G401 (cell line): ENCODE measurements at regions not wholly inside any gene's neighbourhood (a gene's known extent, or its start where the extent isn't known, plus 50 kb on each side); places are given as distances from the start of the nearest gene placed in this dataset.

ENCODE experiments used
- DNase-seq: peaks from one replicate; pipeline ENCODE4 v3.0.0-alpha.2; 2015; ENCODE audit warnings: low spot score
- in situ Hi-C: cut with HindIII; loops from 2 replicates; pipeline ENCODE4 v1.10.0; 2016; ENCODE audit warnings: low sequenced_read_pairs, mixed read lengths

GRCh38 chr11:104404231-104405175 is 240.6 kb upstream of the PDGFD start:
- DNase-seq = no peak
- in situ Hi-C loops = no loop called here

GRCh38 chr11:104402812-104403521 is 239.0 kb upstream of the PDGFD start:
- in situ Hi-C loops = no loop called here
- DNase-seq = no peak

- DNase-seq = no peak
Observed at GRCh38 chr11:104394508-104394907, 230.6 kb upstream of the PDGFD start.

GRCh38 chr11:104390651-104391050 is 226.7 kb upstream of the PDGFD start:
- in situ Hi-C loops = no loop called here
- no peak for DNase-seq

More at GRCh38 chr11:104394508-104394907, 230.6 kb upstream of the PDGFD start:
- in situ Hi-C loops = no loop called here

GRCh38 chr11:104385884-104386283 is 221.9 kb upstream of the PDGFD start:
- DNase-seq = no peak
- in situ Hi-C loops = no loop called here

- no peak for DNase-seq
- in situ Hi-C loops = no loop called here
Observed at GRCh38 chr11:104380358-104380757, 216.4 kb upstream of the PDGFD start.

GRCh38 chr11:104372111-104372510 is 208.2 kb upstream of the PDGFD start:
- in situ Hi-C loops = no loop called here
- peak; percentile 5 for DNase-seq

- no peak for DNase-seq
- in situ Hi-C loops = no loop called here
Observed at GRCh38 chr11:104370478-104370877, 206.5 kb upstream of the PDGFD start.

GRCh38 chr11:104369761-104370160 is 205.8 kb upstream of the PDGFD start:
- DNase-seq = no peak
- in situ Hi-C loops = no loop called here

- in situ Hi-C loops = no loop called here
- no peak for DNase-seq
Observed at GRCh38 chr11:104366321-104366734, 202.4 kb upstream of the PDGFD start.

GRCh38 chr11:104365676-104366075 is 201.7 kb upstream of the PDGFD start:
- no peak for DNase-seq
- in situ Hi-C loops = no loop called here

- in situ Hi-C loops = no loop called here
- DNase-seq = no peak
Observed at GRCh38 chr11:104361975-104362374, 198.0 kb upstream of the PDGFD start.

- DNase-seq = no peak
- in situ Hi-C loops = no loop called here
Observed at GRCh38 chr11:104352036-104352435, 188.1 kb upstream of the PDGFD start.

GRCh38 chr11:104343578-104343977 is 179.6 kb upstream of the PDGFD start:
- DNase-seq = no peak

GRCh38 chr11:104340590-104340989 is 176.6 kb upstream of the PDGFD start:
- peak; percentile 40 for DNase-seq
- in situ Hi-C loops = no loop called here

More at GRCh38 chr11:104343578-104343977, 179.6 kb upstream of the PDGFD start:
- in situ Hi-C loops = no loop called here

GRCh38 chr11:104339380-104339831 is 175.5 kb upstream of the PDGFD start:
- DNase-seq = no peak
- in situ Hi-C loops = no loop called here

GRCh38 chr11:104338186-104338585 is 174.2 kb upstream of the PDGFD start:
- DNase-seq = no peak
- in situ Hi-C loops = no loop called here

GRCh38 chr11:104337273-104337672 is 173.3 kb upstream of the PDGFD start:
- DNase-seq = peak; percentile 35
- in situ Hi-C loops = no loop called here

GRCh38 chr11:104333977-104334376 is 170.0 kb upstream of the PDGFD start:
- in situ Hi-C loops = no loop called here
- DNase-seq = no peak

GRCh38 chr11:104332110-104332509 is 168.2 kb upstream of the PDGFD start:
- DNase-seq = no peak
- in situ Hi-C loops = no loop called here
